ENCODE measurements at regions not wholly inside any gene's neighbourhood (a gene's known extent, or its start where the extent isn't known, plus 50 kb on each side); places are given as distances from the start of the nearest gene placed in this dataset.

GRCh38 chr1:55827350-55827749, 612.2 kb upstream of the USP24 start:
- DNase-seq (ENCODE audit: low spot score): peak; percentile 35

- DNase-seq (ENCODE audit: low spot score): no peak
Measured at GRCh38 chr1:55826381-55827080, 611.4 kb upstream of the USP24 start.

- DNase-seq (ENCODE audit: low spot score): no peak
Measured at GRCh38 chr1:55825461-55825860, 610.3 kb upstream of the USP24 start.

GRCh38 chr1:55824251-55824640, 609.1 kb upstream of the USP24 start:
- no peak for DNase-seq (ENCODE audit: low spot score)

GRCh38 chr1:55823541-55824250, 608.5 kb upstream of the USP24 start:
- DNase-seq (ENCODE audit: low spot score): peak; percentile 13

GRCh38 chr1:55822891-55823290, 607.7 kb upstream of the USP24 start:
- no peak for DNase-seq (ENCODE audit: low spot score)

GRCh38 chr1:55821234-55821633, 606.1 kb upstream of the USP24 start:
- no peak for DNase-seq (ENCODE audit: low spot score)

- DNase-seq (ENCODE audit: low spot score): no peak
Measured at GRCh38 chr1:55820501-55820900, 605.3 kb upstream of the USP24 start.

- no peak for DNase-seq (ENCODE audit: low spot score)
Measured at GRCh38 chr1:55819011-55819410, 603.8 kb upstream of the USP24 start.

- no peak for DNase-seq (ENCODE audit: low spot score)
Measured at GRCh38 chr1:55816456-55817426, 601.6 kb upstream of the USP24 start.

- no peak for DNase-seq (ENCODE audit: low spot score)
Measured at GRCh38 chr1:55815745-55816455, 600.7 kb upstream of the USP24 start.

- no peak for DNase-seq (ENCODE audit: low spot score)
Measured at GRCh38 chr1:55814967-55815366, 599.8 kb upstream of the USP24 start.

GRCh38 chr1:55813618-55814017, 598.5 kb upstream of the USP24 start:
- DNase-seq (ENCODE audit: low spot score): no peak

GRCh38 chr1:55812281-55812680, 597.1 kb upstream of the USP24 start:
- DNase-seq (ENCODE audit: low spot score): peak; percentile 15

GRCh38 chr1:55808263-55808662, 593.1 kb upstream of the USP24 start:
- no peak for DNase-seq (ENCODE audit: low spot score)

GRCh38 chr1:55803429-55803828, 588.3 kb upstream of the USP24 start:
- DNase-seq (ENCODE audit: low spot score): no peak

- DNase-seq (ENCODE audit: low spot score): no peak
Measured at GRCh38 chr1:55801481-55801880, 586.3 kb upstream of the USP24 start.

- DNase-seq (ENCODE audit: low spot score): no peak
Measured at GRCh38 chr1:55800503-55800902, 585.3 kb upstream of the USP24 start.

- no peak for DNase-seq (ENCODE audit: low spot score)
Measured at GRCh38 chr1:55793856-55794255, 578.7 kb upstream of the USP24 start.

- DNase-seq (ENCODE audit: low spot score): no peak
Measured at GRCh38 chr1:55792870-55793269, 577.7 kb upstream of the USP24 start.

GRCh38 chr1:55789466-55789865, 574.3 kb upstream of the USP24 start:
- DNase-seq (ENCODE audit: low spot score): no peak

- DNase-seq (ENCODE audit: low spot score): no peak
Measured at GRCh38 chr1:55786396-55786795, 571.2 kb upstream of the USP24 start.

Data from A172 (cell line).